CD14-positive monocyte (primary cell): ENCODE measurements at regions not wholly inside any gene's neighbourhood (a gene's known extent, or its start where the extent isn't known, plus 50 kb on each side); places are given as distances from the start of the nearest gene placed in this dataset.

ENCODE experiments used
- DNase-seq, 3 donors: peaks; one replicate each; pipeline ENCODE4 v3.0.0-alpha.2; 2011 to 2022
- H2AFZ ChIP-seq: 2 replicates; pipeline ENCODE4 v1.6.0; 2012; ENCODE audit warnings: mild to moderate bottlenecking, low read depth, low read length, inconsistent platforms; ENCODE audit not compliant: insufficient read depth, poor library complexity, severe bottlenecking
- H3K27ac ChIP-seq, 2 donors: 1 replicate in 1 of 2; 2 replicates in 1 of 2; pipeline ENCODE4 v1.5.1; 2012 to 2013; ENCODE audit warnings: low read length in 2 of 2, control low read depth in 1 of 2, inconsistent platforms in 1 of 2, low read depth in 1 of 2, mild to moderate bottlenecking in 1 of 2
- H3K27me3 ChIP-seq, 2 donors: one replicate each; pipeline versions ENCODE4 v1.6.0 to v1.6.1; 2011 to 2013; ENCODE audit warnings: low read length in 2 of 2; ENCODE audit not compliant: control insufficient read depth in 2 of 2, insufficient read depth in 2 of 2
- H3K36me3 ChIP-seq, 2 donors: replicated peaks in 1 of 2; 1 replicate in 1 of 2; 2 replicates in 1 of 2; pipeline versions ENCODE4 v1.5.1 to v1.6.1; 2012 to 2013; ENCODE audit warnings: low read length in 2 of 2, control low read depth in 1 of 2, inconsistent platforms in 1 of 2, mild to moderate bottlenecking in 1 of 2; ENCODE audit not compliant: insufficient read depth in 2 of 2, control insufficient read depth in 1 of 2
- H3K4me1 ChIP-seq, 2 donors: 1 replicate in 1 of 2; 2 replicates in 1 of 2; pipeline versions ENCODE4 v1.5.1 to v1.6.1; 2012 to 2013; ENCODE audit warnings: low read length in 2 of 2, control low read depth in 1 of 2, inconsistent platforms in 1 of 2, mild to moderate bottlenecking in 1 of 2, moderate library complexity in 1 of 2; ENCODE audit not compliant: insufficient read depth in 2 of 2, control insufficient read depth in 1 of 2
- H3K4me2 ChIP-seq: replicated peaks from 2 replicates; pipeline ENCODE3; 2012; ENCODE audit warnings: low read length, moderate library complexity, mild to moderate bottlenecking; ENCODE audit not compliant: poor library complexity, severe bottlenecking; ENCODE audit errors: extremely low read depth
- H3K4me3 ChIP-seq, 3 experiments: fragments of 200-600 bp in 1 of 3; sonication (generic) in 1 of 3; replicated peaks in 1 of 3; 1 replicate in 2 of 3; 2 replicates in 1 of 3; pipeline ENCODE4 v1.5.1; 2011 to 2013; ENCODE audit warnings: low read length in 3 of 3, mild to moderate bottlenecking in 3 of 3, control low read depth in 2 of 3, low read depth in 2 of 3, inconsistent platforms in 1 of 3, moderate library complexity in 1 of 3
- H3K79me2 ChIP-seq: 2 replicates; pipeline ENCODE4 v1.6.0; 2012; ENCODE audit warnings: mild to moderate bottlenecking, control low read depth, inconsistent platforms, low read length, moderate library complexity; ENCODE audit not compliant: insufficient read depth
- H3K9ac ChIP-seq: 2 replicates; pipeline ENCODE4 v1.6.0; 2017; ENCODE audit warnings: low read length, mild to moderate bottlenecking; ENCODE audit not compliant: insufficient read depth, poor library complexity, severe bottlenecking
- H3K9me3 ChIP-seq, 2 donors: replicated peaks in 1 of 2; 1 replicate in 1 of 2; 2 replicates in 1 of 2; pipeline versions ENCODE4 v1.5.1 to v1.6.1; 2012 to 2013; ENCODE audit warnings: low read length in 2 of 2, control low read depth in 1 of 2; ENCODE audit not compliant: control insufficient read depth in 1 of 2, insufficient read depth in 1 of 2
- H4K20me1 ChIP-seq: 2 replicates; pipeline ENCODE4 v1.6.0; 2012; ENCODE audit warnings: mild to moderate bottlenecking, low read length, control low read depth, moderate library complexity; ENCODE audit not compliant: insufficient read depth
- H3K27ac Mint-ChIP-seq, 7 donors: one replicate each; pipeline ENCODE4 v1.8.0; 2020; ENCODE audit warnings: mild to moderate bottlenecking in 7 of 7, mixed read lengths in 7 of 7, moderate library complexity in 6 of 7, inconsistent platforms in 2 of 7
- H3K27me3 Mint-ChIP-seq, 3 donors: one replicate each; pipeline ENCODE4 v1.8.0; 2021 to 2022; ENCODE audit warnings: low read depth in 3 of 3, mild to moderate bottlenecking in 3 of 3, mixed read lengths in 3 of 3, moderate library complexity in 3 of 3, inconsistent platforms in 1 of 3
- H3K36me3 Mint-ChIP-seq, 2 donors: one replicate each; pipeline ENCODE4 v1.8.0; 2020; ENCODE audit warnings: mixed read lengths in 2 of 2, inconsistent platforms in 1 of 2, mild to moderate bottlenecking in 1 of 2
- H3K4me1 Mint-ChIP-seq: one replicate; pipeline ENCODE4 v1.8.0; 2020; ENCODE audit warnings: mild to moderate bottlenecking, mixed read lengths
- H3K4me3 Mint-ChIP-seq, 2 donors: one replicate each; pipeline ENCODE4 v1.8.0; 2020; ENCODE audit warnings: mild to moderate bottlenecking in 2 of 2, mixed read lengths in 2 of 2, moderate library complexity in 1 of 2
- H3K9me3 Mint-ChIP-seq, 7 donors: one replicate each; pipeline ENCODE4 v1.8.0; 2020 to 2022; ENCODE audit warnings: mixed read lengths in 7 of 7, mild to moderate bottlenecking in 6 of 7, moderate library complexity in 6 of 7, inconsistent platforms in 2 of 7
- WGBS: methylation state at CpG from one replicate; pipeline ENCODE4 v1.1.5; 2013; ENCODE audit warnings: missing lambda C conversion rate; ENCODE audit not compliant: insufficient coverage; 5-methylcytosine and 5-hydroxymethylcytosine counted together
- intact Hi-C, 2 donors: fragments of 100-400 bp; cut with micrococcal nuclease; formaldehyde crosslinking; loops; one replicate each; pipeline versions ENCODE4 v1.15.0 to v1.15.1; 2023
- TF ChIP-seq, protein P1 (sequence below): fragments of 200-600 bp; IDR thresholded peaks from one replicate; pipeline ENCODE4 v1.8.0; 2022; ENCODE audit warnings: antibody characterized with exemption, mild to moderate bottlenecking

GRCh38 chr9:117516676-117517632 is 102.1 kb upstream of the ASTN2 start:
- Mint-ChIP-seq H3K27ac (no peak overlapping the region), H3K9me3 (peaks cover 0 to 6% (median 2%) of the 10 kb centered on the region in 7 donors), H3K4me3 (no peak overlapping the region), H3K27me3 (peaks cover 0 to 3% (median 0%) of the 10 kb centered on the region in 3 donors), H3K36me3 (no peaks in the 10 kb centered on the region), H3K4me1 (no peaks in the 10 kb centered on the region)
- no peak overlapping the region for H3K9ac ChIP-seq
- H3K4me1 ChIP-seq, result no peaks in the 10 kb centered on the region
- no peak overlapping the region for H3K4me2 ChIP-seq
- H3K27ac ChIP-seq, result no peak overlapping the region
- intact Hi-C loops, result no loop called here
- H3K4me3 ChIP-seq, result no peak overlapping the region
- H3K36me3 ChIP-seq, result no peaks in the 10 kb centered on the region
- WGBS, result 71% methylated on average over 2 of the region's 4 CpGs
- H2AFZ ChIP-seq, result no peak overlapping the region
- TF ChIP-seq, protein P1, sequence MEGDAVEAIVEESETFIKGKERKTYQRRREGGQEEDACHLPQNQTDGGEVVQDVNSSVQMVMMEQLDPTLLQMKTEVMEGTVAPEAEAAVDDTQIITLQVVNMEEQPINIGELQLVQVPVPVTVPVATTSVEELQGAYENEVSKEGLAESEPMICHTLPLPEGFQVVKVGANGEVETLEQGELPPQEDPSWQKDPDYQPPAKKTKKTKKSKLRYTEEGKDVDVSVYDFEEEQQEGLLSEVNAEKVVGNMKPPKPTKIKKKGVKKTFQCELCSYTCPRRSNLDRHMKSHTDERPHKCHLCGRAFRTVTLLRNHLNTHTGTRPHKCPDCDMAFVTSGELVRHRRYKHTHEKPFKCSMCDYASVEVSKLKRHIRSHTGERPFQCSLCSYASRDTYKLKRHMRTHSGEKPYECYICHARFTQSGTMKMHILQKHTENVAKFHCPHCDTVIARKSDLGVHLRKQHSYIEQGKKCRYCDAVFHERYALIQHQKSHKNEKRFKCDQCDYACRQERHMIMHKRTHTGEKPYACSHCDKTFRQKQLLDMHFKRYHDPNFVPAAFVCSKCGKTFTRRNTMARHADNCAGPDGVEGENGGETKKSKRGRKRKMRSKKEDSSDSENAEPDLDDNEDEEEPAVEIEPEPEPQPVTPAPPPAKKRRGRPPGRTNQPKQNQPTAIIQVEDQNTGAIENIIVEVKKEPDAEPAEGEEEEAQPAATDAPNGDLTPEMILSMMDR, result no peak
- no peaks in the 10 kb centered on the region for H3K9me3 ChIP-seq
- no peaks in the 10 kb centered on the region for H4K20me1 ChIP-seq
- H3K27me3 ChIP-seq, result no peaks in the 10 kb centered on the region
- no peaks in the 10 kb centered on the region for H3K79me2 ChIP-seq
- DNase-seq, result no peak

GRCh38 chr9:117511852-117512481 is 97.1 kb upstream of the ASTN2 start:
- intact Hi-C loops, result no loop called here
- Mint-ChIP-seq H3K9me3 (peaks cover 0 to 14% (median 2%) of the 10 kb centered on the region in 7 donors), H3K27ac (no peak overlapping the region), H3K4me3 (no peak overlapping the region), H3K36me3 (no peaks in the 10 kb centered on the region), H3K4me1 (no peaks in the 10 kb centered on the region), H3K27me3 (peaks cover 0 to 2% (median 1%) of the 10 kb centered on the region in 3 donors)
- Histone ChIP-seq H3K27me3 (no peaks in the 10 kb centered on the region), H3K4me3 (no peak overlapping the region), H3K4me2 (no peak overlapping the region), H3K27ac (no peak overlapping the region), H3K9me3 (peaks cover 0 to 13% of the 10 kb centered on the region in 2 donors), H3K9ac (no peak overlapping the region), H3K79me2 (no peaks in the 10 kb centered on the region), H3K4me1 (no peaks in the 10 kb centered on the region), H4K20me1 (no peaks in the 10 kb centered on the region), H3K36me3 (no peaks in the 10 kb centered on the region), H2AFZ (no peak overlapping the region)
- 93% methylated on average over 3 of the region's 4 CpGs for WGBS
- DNase-seq, result no peak
- TF ChIP-seq, protein P1, result no peak
